ENCODE measurements at regions not wholly inside any gene's neighbourhood (a gene's known extent, or its start where the extent isn't known, plus 50 kb on each side); places are given as distances from the start of the nearest gene placed in this dataset.

GRCh38 chr20:22374066-22374465, 210.3 kb downstream of the FOXA2 start:
- H3K9me3 Mint-ChIP-seq: no peaks in the 10 kb centered on the region
- Histone ChIP-seq H3K79me2 (ENCODE audit: insufficient read depth, low read length) (no peaks in the 10 kb centered on the region), H3K4me1 (ENCODE audit: insufficient read depth, low read length) (no peaks in the 10 kb centered on the region; the same call in 1 of the 2 replicates), H3K18ac (ENCODE audit: insufficient read length, low read depth, low read length) (no peak overlapping the region), H3K9me3 (ENCODE audit: control insufficient read depth, low read depth, low read length) (no peaks in the 10 kb centered on the region), H3K9ac (ENCODE audit: extremely low read depth, insufficient read length, low read length) (no peak overlapping the region), H2BK15ac (ENCODE audit: low read depth, low read length) (no peak overlapping the region), H3K4me2 (ENCODE audit: insufficient read depth, insufficient read length, low read length) (no peak overlapping the region), H3K27ac (ENCODE audit: insufficient read length, low read depth, low read length) (no peak overlapping the region), H3T11ph (ENCODE audit: low read length) (no peak overlapping the region), H4K20me1 (ENCODE audit: control insufficient read depth, insufficient read depth, insufficient read length) (no peaks in the 10 kb centered on the region), H4K5ac (ENCODE audit: insufficient read length, low read depth, low read length) (no peak overlapping the region), H2BK120ac (ENCODE audit: low read depth, low read length, poor library complexity, severe bottlenecking) (no peak overlapping the region), H3K23me2 (ENCODE audit: insufficient read length, low read depth, low read length, poor library complexity, severe bottlenecking) (no peaks in the 10 kb centered on the region), H3K56ac (ENCODE audit: insufficient read length, low read depth, low read length) (no peak overlapping the region), H4K91ac (ENCODE audit: insufficient read length, low read depth, low read length) (no peak overlapping the region), H3K14ac (ENCODE audit: insufficient read depth, low read length) (no peak overlapping the region), H3K4ac (ENCODE audit: low read depth, low read length) (no peak overlapping the region), H2BK12ac (ENCODE audit: insufficient read length, low read depth, low read length) (no peak overlapping the region), H3K23ac (ENCODE audit: insufficient read length, low read depth, low read length) (no peak overlapping the region), H2AK5ac (ENCODE audit: insufficient read length, low read length) (no peak overlapping the region), H2BK5ac (ENCODE audit: insufficient read length, low read length) (no peak overlapping the region), H4K8ac (replicated peaks; ENCODE audit: insufficient read length, low read depth, low read length) (no peak overlapping the region), H2BK20ac (ENCODE audit: low read depth, low read length, poor library complexity, severe bottlenecking) (no peak overlapping the region), H2AFZ (ENCODE audit: low read length) (no peak overlapping the region), H3K79me1 (ENCODE audit: insufficient read depth, low read depth, low read length, poor library complexity, severe bottlenecking) (no peaks in the 10 kb centered on the region), H3K27me3 (ENCODE audit: insufficient read depth, low read length) (no peaks in the 10 kb centered on the region; the same call in 1 of the 2 replicates)
- no peak for DNase-seq
- no peak overlapping the region for H3K4me3 Mint-ChIP-seq
- no CpG with 5 or more reads among the region's 3 CpGs for WGBS (ENCODE audit: extremely low coverage, insufficient read length, low lambda C conversion rate)
- H3K36me3 Mint-ChIP-seq (ENCODE audit: insufficient read depth in 1 of 3, low read depth in 3 of 3): no peaks in the 10 kb centered on the region
- TF ChIP-seq, protein P1, sequence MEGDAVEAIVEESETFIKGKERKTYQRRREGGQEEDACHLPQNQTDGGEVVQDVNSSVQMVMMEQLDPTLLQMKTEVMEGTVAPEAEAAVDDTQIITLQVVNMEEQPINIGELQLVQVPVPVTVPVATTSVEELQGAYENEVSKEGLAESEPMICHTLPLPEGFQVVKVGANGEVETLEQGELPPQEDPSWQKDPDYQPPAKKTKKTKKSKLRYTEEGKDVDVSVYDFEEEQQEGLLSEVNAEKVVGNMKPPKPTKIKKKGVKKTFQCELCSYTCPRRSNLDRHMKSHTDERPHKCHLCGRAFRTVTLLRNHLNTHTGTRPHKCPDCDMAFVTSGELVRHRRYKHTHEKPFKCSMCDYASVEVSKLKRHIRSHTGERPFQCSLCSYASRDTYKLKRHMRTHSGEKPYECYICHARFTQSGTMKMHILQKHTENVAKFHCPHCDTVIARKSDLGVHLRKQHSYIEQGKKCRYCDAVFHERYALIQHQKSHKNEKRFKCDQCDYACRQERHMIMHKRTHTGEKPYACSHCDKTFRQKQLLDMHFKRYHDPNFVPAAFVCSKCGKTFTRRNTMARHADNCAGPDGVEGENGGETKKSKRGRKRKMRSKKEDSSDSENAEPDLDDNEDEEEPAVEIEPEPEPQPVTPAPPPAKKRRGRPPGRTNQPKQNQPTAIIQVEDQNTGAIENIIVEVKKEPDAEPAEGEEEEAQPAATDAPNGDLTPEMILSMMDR (conservative IDR thresholded peaks at IDR 0.05): no peak
- H3K4me1 Mint-ChIP-seq: peaks cover 11 to 12% of the 10 kb centered on the region in 2 experiments
- H3K27me3 Mint-ChIP-seq (ENCODE audit: low read depth): peaks cover 46% of the 10 kb centered on the region
- H3K27ac Mint-ChIP-seq: no peak overlapping the region

All from H9 (cell line).